Neural crest cell (in vitro differentiated cells): ENCODE measurements at regions not wholly inside any gene's neighbourhood (a gene's known extent, or its start where the extent isn't known, plus 50 kb on each side); places are given as distances from the start of the nearest gene placed in this dataset.

Source experiments
- DNase-seq: peaks from one replicate; pipeline ENCODE4 v3.0.0; 2021; ENCODE audit warnings: low read depth, mixed read lengths, low spot score
- H3K27ac Mint-ChIP-seq: one replicate; pipeline ENCODE4 v1.8.0; 2021; ENCODE audit warnings: mild to moderate bottlenecking, mixed read lengths; ENCODE audit not compliant: unreplicated experiment
- H3K27me3 Mint-ChIP-seq: 2 replicates; pipeline ENCODE4 v1.8.0; 2021; ENCODE audit warnings: low read depth, mild to moderate bottlenecking, mixed read lengths
- H3K36me3 Mint-ChIP-seq: 2 replicates; pipeline ENCODE4 v1.8.0; 2021; ENCODE audit warnings: low read depth, mild to moderate bottlenecking, mixed read lengths
- H3K4me1 Mint-ChIP-seq: 2 replicates; pipeline ENCODE4 v1.8.0; 2021; ENCODE audit warnings: mixed read lengths
- H3K4me3 Mint-ChIP-seq: one replicate; pipeline ENCODE4 v1.8.0; 2021; ENCODE audit warnings: mild to moderate bottlenecking, mixed read lengths
- H3K9me3 Mint-ChIP-seq: 2 replicates; pipeline ENCODE4 v1.8.0; 2021; ENCODE audit warnings: mixed read lengths
- CTCF ChIP-seq: fragments of 200-600 bp; sonication (generic); conservative IDR thresholded peaks from 2 replicates; pipeline ENCODE4 v1.5.0; 2021; ENCODE audit warnings: antibody characterized with exemption, mild to moderate bottlenecking

- no peaks in the 10 kb centered on the region for H3K36me3 Mint-ChIP-seq
- H3K9me3 Mint-ChIP-seq = peaks cover 3% of the 10 kb centered on the region
- TF ChIP-seq CTCF = no peak
- no peak overlapping the region for H3K27ac Mint-ChIP-seq
- DNase-seq = no peak
- H3K4me3 Mint-ChIP-seq = no peak overlapping the region
- no peaks in the 10 kb centered on the region for H3K27me3 Mint-ChIP-seq
- H3K4me1 Mint-ChIP-seq = no peaks in the 10 kb centered on the region
These were observed 310.8 kb downstream of the USP25 start for GRCh38 chr21:16040601-16041000.

GRCh38 chr21:16044676-16045075 lies 314.9 kb downstream of the USP25 start:
- peaks cover 6% of the 10 kb centered on the region for H3K9me3 Mint-ChIP-seq
- no peaks in the 10 kb centered on the region for H3K36me3 Mint-ChIP-seq
- no peaks in the 10 kb centered on the region for H3K4me1 Mint-ChIP-seq
- H3K27ac Mint-ChIP-seq = no peak overlapping the region
- no peak for DNase-seq
- H3K4me3 Mint-ChIP-seq = no peak overlapping the region
- no peaks in the 10 kb centered on the region for H3K27me3 Mint-ChIP-seq
- no peak for TF ChIP-seq CTCF

GRCh38 chr21:16046656-16047330 lies 317.0 kb downstream of the USP25 start:
- no peaks in the 10 kb centered on the region for H3K36me3 Mint-ChIP-seq
- H3K4me1 Mint-ChIP-seq = no peaks in the 10 kb centered on the region
- H3K9me3 Mint-ChIP-seq = peaks cover 2% of the 10 kb centered on the region
- H3K27ac Mint-ChIP-seq = no peak overlapping the region
- no peak overlapping the region for H3K4me3 Mint-ChIP-seq
- TF ChIP-seq CTCF = no peak
- no peak for DNase-seq
- no peaks in the 10 kb centered on the region for H3K27me3 Mint-ChIP-seq

GRCh38 chr21:16047904-16048303 lies 318.1 kb downstream of the USP25 start:
- H3K27ac Mint-ChIP-seq = no peak overlapping the region
- no peaks in the 10 kb centered on the region for H3K27me3 Mint-ChIP-seq
- TF ChIP-seq CTCF = no peak
- no peaks in the 10 kb centered on the region for H3K36me3 Mint-ChIP-seq
- no peaks in the 10 kb centered on the region for H3K4me1 Mint-ChIP-seq
- peaks cover 2% of the 10 kb centered on the region for H3K9me3 Mint-ChIP-seq
- no peak for DNase-seq
- no peak overlapping the region for H3K4me3 Mint-ChIP-seq

- Mint-ChIP-seq H3K4me3 (no peak overlapping the region), H3K9me3 (no peaks in the 10 kb centered on the region), H3K36me3 (no peaks in the 10 kb centered on the region), H3K4me1 (no peaks in the 10 kb centered on the region), H3K27ac (no peak overlapping the region), H3K27me3 (no peaks in the 10 kb centered on the region)
- DNase-seq = no peak
- no peak for TF ChIP-seq CTCF
These were observed 325.2 kb downstream of the USP25 start for GRCh38 chr21:16055014-16055413.
